GM19240 (cell line): ENCODE measurements at regions not wholly inside any gene's neighbourhood (a gene's known extent, or its start where the extent isn't known, plus 50 kb on each side); places are given as distances from the start of the nearest gene placed in this dataset.
"Not testable (repeated sequence)": the region's sequence is repeated elsewhere in the genome, so short reads cannot be mapped to it uniquely, and the experiment has no call there.

Experiments
- DNase-seq: peaks from one replicate; pipeline ENCODE4 v3.0.0; 2011; ENCODE audit warnings: low spot score; ENCODE audit not compliant: insufficient read length

DNA sequence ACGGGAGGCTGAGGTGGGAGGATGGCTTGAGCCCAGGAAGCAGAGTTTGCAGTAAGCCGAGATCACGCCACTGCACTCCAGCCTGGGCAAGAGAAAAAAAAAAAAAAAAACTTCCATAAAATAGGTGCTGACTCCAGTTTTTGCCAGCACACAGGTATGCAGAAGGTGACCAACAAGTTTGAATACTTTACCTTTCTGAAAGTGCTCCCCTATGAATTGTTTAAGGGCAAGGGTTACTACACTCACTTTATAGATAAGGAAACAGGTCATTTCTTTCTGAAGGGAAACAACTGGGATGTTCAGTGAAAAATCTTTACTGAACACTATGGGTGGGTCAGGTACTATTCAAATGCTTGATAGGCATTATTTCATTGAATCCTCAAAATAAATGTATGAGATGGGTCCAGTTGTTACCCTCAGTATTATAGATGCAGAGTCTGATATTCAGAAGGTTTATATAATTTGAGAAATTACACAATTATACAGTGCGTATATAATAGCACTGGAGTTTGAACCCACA is 538.5 kb downstream of the INSC start:
- no peak for DNase-seq

DNA sequence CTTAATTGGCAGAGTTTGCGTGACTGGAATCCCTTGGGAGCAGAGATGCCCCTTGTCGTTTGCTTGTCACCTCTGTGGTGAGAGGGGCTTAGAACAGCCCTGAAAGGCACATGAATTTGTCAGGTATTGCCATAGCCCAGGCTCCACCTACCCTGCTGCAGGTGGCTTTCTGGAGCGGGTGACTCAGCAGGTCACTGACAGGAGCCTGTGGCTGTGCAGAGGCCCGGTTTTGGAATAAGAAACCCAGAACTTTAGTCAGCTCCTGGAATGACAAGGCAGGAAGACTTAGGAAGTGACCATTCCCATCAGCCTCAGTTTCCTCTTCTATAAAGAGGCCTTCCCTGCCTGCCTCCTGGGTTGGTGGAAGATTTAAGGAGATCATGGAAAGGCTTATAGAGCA is 539.7 kb downstream of the INSC start:
- DNase-seq = no peak

DNA sequence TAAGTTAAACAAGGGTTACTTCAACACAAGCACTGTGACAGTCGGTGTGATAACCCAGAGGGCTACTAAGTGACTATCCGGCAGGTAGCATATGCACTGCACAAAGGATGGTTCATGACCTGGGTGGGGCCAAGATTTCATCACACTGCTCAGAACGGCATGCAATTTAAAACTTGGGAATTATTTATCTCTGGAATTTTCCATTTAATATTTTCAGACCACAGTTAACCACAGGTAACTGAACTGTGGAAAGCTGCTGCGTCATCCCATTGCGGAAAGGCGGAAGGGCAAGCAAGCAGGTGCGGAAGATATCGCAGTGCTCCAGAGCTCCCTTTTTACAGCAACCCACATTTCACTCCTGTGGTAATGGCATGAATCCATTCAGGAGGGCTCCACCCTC is 540.8 kb downstream of the INSC start:
- no peak for DNase-seq

DNA sequence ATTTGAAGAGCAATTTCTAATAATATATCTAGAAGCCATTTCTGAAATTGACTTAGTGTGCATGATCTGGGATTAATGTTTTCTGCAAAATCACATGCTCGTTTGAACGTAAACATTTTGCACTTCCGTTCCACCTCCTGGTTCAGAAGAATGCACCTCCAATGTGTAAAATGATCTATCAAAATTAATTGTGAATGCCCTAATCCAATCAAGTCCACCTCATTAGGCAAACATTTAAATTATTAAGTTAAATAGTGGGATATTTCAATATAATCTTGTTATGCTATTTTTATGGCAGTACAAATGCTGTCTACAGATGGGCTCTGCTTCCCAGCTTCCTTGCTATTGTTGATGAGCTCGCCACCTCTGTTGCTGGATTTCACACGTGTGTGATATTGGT is 542.5 kb downstream of the INSC start:
- no peak for DNase-seq

DNA sequence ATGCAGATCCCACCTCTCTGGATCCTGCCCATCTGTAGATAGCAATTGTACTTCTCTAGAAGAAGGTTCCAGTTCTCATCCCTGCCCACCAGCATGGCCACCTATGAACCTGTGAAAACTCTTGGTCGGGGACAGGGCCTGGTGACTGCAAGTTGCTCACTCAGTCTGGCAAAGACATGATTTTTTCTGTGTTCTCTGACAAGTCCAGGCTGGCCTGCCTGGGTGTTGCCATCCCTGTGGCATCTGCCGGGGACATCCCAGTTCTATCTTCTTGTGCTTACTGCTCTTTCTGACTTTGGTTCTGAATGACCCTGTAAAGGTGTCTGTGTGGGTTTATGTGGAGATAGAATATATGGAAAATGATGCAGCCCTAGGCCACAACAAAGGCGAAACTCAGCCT is 545.8 kb downstream of the INSC start:
- no peak for DNase-seq

DNA sequence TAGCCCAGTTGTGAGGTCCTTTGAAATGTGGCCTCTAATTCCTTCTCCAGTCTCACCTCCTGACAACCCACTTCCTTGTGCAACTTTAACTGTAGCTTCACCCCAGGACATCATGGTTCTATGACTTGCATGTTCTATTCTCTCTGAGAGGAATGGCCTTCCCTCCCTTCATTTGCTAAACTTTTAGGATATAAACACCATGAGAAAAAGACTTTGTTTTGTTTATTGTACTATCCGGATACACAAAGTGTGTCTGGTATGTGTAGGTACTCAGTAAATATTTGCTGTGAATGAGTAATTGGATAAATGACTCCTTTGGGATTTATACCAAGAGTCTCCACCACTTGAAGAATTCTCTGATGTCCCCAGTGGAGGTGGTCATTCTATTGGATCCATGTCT is 547.6 kb downstream of the INSC start:
- DNase-seq = no peak

DNA sequence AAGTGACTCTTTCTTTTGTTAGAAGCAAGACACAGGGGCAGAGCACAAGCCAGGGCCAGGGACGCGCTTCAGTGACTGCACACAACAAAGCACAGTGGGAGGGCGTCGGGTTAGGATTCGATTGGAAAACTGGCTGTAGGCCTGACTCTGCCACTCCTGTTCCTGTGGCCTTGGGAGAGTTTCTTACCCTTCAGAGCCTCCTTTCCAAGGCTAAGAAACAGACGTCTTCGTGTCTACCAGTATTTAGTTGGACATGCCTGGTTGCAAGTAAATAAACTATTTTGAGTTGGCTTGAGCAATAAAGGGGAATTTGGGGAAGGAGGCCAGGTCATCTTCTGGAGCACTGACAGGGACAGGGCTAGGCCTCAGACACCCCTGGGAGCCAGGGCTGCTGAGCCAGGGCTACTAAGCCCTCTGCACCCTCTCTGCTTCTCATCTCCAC is 549.1 kb downstream of the INSC start:
- DNase-seq = no peak

DNA sequence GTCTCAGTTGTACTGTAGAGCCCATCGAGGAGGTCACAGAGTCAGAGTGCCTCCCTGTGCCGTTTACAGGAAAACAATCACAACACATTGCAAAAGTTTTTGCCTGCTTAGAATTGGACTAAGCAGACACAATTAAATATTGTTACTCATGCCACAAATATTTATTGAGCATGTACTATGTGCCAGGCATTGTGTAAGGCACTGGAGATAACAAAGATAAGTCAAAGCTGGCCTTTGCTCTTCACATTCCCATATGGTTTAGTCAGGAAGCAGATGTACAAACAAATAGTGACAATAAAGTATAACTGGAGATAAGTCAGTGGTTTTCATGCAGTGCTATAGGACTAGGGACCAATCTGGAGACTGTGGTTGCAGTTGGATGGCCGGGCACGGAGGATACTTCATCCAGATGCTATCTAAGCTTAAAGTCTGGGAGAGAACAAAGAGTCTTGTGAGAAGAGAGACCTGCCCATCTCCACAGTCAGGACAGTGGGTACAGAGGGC is 550.7 kb downstream of the INSC start:
- no peak for DNase-seq

DNA sequence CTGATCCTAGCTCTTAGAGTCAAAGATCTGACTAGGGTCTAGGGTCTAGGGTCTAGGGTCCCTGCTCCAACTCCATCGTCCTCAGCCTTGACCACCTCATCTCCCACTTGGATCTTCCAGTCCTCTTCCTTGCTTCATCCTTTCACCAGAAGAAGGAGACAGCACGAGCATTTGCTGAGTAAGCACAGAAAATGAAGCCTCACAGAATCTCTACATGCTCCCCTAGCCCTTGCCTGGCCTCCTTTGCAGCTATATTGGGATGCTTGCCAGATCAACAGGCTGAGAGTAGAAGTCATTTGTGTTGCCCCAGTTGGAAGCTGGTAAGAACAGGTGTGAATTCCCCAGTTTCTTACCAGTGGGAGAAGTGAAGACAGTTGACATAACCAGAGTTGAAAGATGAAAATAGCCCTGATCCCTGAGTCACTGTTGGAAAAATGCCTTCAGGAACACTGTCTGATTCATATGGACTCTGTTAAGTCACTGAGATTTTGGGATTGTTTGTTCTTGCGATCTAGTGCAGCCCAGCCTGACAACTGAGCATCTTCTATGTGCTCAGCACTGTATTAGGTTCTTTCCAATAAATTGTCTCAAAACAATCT is 552.5 kb downstream of the INSC start:
- no peak for DNase-seq

DNA sequence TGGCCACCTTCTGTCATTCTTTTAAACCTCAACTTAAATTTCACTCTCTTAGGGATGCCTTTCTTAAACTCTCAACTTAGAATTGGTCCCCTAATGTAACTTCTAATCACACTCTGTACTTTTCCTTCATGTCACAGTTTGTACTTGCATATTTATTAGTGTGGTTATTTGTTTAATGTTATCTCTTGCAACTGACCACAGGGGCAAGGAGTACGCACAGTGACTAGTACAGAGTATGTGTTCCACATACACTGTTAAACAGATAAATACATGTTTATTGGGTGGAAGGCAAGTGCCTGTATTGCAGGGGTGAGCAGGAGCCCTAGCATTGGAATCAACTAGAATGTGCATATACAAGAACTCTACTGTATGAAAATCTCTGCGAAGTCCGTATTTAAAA is 554.0 kb downstream of the INSC start:
- no peak for DNase-seq

DNA sequence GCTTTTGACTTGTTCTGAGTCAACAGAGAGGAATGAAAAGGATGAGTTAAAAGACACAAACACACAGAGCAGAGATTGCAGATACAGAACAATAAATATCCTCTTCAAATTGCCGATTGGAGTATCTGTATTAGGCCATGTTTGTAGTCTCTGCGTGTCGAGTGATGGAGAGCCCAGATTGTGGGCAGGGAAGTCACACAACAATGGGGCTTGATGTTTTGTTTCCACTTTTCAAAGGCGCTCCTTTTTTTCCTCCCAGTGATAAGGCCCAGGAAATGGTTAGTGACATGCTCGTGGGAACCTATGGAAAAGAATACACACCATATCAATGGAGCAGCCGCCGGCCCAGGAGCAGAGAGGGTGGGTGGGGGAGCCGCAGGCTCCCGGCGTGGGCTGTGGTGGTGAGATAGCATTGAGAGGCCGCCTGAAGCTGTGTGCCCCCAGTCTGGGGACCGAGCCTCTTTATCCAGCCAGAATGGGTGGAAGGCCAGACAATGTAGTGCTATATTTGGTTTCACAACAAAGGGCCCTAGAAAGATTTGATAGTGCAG is 555.9 kb downstream of the INSC start:
- DNase-seq = no peak

DNA sequence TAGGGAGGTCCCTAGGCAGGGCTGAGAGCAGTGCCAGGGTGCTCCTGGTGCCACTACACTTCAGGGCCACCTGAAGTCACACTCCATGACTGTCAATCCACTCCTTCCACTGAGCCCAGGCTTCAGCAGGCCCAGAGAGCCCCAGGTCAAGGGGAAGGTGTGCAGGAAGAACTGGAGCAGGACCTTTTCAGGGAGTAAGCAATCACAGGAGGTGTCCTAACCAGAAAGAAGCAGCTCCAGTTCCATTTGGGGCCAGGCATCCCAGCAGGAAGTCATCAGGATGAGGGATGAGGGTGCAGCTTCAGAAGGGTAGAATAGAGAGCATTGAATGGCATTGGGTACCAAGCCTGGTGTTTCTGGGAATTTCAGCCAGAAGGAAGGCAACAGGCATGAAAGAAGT is 556.5 kb downstream of the INSC start:
- no peak for DNase-seq

DNA sequence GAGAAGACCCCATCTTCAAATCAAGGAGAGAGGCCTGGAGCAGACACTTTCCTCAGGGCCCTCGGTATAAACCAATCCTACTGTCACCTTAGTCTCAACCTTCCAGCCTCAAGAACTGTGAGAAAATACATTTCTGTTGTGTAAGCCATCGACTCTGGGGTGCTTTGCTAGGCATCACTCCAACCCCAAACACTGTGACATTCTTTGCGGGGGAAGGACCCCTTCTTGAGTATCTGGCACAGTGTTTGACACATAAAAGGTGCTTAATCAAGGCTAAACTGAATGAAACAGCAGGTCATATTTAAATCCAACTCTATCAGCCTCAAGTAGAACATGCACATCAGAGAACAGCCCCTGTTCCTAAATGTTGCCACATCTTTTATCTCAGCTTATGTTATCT is 558.1 kb downstream of the INSC start:
- no peak for DNase-seq

DNA sequence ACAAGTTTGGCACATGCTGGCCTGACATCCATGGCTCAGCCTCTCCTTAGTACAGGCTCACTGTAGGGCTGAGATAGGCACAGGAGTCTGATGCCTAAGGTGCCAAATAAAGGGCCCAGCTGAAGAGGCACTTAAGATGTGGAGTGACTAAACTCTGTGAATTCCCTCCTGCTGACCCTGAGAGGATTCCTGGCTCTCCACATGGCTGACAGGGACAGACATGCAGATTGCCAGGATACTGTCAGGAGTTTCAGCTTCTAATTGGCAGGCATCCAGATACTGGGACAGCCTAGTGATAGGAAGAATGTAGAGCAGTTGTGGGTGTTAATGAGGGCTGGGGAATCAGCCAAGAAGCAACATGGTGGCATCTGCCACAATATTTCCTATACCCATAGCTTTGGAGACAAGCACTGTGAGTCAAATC is 558.7 kb downstream of the INSC start:
- DNase-seq = no peak

DNA sequence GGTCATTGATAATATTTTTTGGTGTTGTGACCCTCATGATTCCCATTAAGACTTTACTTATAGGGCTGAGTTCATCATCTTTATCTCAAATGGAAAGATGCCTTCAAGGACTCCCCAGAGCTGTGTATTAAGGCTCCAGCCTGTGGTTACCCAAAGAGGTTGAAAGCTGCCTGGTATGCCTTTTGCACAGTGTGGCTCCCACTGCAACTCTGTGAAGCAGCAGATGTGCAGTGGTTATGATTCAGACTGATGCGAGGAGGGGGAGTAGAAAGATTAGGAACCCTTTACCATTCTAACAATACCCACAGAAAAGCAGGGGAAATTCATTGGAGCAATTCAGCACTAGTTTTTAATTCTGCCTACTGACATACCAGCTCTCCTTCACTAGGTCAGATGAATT is 560.0 kb downstream of the INSC start:
- DNase-seq = no peak

DNA sequence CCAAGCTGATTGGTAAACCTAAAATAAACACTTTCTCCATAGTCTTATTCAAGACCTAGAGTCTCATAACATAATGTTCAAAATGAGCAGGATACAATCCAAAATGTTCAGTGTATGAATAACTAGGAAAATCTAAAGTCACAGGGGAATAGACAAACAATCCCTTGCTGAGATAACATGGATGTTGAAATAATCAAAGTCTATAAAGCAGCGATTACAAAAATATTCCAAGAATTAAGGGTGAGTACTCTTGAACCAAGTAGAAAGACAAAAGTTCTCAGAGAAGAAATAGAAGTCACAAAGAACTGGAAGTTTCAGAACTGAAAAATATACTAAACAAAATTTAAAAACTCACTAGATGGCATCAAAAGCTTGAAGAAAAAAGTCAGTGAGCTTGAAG is 561.0 kb downstream of the INSC start:
- DNase-seq = no peak

DNA sequence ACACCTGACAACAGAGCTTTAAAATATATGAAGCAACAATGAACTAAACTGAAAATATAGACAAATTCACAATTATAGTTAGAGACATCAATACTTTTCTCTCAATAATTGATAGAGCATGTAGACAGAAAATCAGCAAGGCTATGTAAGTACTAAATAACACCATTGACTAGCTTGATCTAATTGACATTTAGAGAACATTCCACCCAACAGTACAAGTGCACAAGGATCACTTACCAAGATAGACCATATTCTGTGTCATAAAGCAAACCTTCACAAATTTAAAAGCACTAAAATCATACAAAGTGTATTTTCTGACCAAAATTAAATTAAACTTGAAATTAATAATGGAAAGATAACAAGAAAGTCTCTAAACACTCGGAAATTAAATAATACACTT is 562.5 kb downstream of the INSC start:
- no peak for DNase-seq

DNA sequence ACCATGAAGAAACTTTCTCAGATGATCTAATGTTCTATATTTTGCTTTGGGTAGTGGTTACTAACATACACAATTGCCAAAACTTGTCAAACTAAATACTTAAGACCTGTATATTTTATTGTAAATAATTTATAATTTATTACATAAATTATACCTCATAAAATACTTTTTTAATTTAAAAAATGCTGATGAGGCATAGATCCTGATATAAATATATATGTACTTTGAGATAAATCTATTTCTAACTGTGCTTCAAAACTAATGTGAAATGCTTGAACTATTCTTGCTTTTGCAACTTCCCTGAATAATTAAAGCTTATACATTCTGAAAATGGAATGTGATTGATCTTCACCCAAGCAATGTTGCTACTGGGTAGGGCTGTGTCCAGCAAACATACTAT is 568.8 kb downstream of the INSC start:
- no peak for DNase-seq

DNA sequence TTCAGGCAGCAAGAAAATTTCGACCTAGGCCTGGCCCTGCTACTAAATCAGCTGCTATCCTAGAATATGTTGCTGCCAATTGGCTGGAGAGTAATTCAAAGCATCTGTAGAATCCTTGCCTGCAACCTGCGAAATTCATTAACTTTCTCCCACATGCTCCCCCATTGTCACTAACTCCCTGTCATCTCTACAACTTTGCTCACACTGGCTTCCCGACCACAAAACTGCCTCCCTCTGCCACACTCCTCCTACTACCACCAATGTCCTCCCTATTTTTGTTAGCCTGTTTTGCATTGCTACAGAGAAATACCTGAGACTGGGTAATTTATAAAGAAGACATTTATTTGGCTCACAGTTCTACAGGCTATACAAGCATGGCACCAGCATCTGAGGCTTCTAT is 570.6 kb downstream of the INSC start:
- DNase-seq = no peak

DNA sequence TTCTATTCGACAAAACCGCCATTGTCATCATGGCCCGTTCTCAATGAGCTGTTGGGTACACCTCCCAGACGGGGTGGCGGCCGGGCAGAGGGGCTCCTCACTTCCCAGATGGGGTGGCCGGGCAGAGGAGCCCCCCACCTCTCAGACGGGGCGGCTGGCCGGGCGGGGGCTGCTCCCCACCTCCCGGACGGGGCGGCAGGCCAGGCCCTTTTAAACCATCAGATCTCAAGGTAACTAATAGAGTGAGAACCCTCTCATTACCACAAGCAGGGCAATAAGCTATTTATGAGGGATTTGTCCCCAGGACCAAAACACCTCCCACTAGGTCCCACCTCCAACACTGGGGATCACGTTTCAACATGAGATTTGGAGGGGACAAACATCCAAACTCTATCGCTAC is 571.5 kb downstream of the INSC start:
- DNase-seq = not testable (repeated sequence)

DNA sequence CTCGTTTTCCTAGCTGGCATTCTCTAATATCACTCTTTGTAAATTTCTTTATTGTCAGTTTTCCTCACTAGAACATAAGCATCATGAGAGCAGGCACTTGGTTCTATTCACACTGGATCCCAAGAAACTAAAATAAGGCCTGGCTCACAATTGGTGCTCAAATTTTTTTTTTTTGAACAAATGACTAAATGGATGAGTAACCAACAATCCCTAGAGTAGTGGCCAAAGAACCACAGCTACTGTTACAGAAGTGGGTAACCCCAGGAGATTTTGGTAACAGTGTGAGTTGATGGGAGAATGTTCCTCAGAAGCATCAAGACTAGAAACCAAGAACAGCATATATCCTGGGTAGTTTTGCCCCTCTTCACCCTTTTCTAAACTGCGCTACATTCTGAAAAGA is 572.6 kb downstream of the INSC start:
- no peak for DNase-seq

DNA sequence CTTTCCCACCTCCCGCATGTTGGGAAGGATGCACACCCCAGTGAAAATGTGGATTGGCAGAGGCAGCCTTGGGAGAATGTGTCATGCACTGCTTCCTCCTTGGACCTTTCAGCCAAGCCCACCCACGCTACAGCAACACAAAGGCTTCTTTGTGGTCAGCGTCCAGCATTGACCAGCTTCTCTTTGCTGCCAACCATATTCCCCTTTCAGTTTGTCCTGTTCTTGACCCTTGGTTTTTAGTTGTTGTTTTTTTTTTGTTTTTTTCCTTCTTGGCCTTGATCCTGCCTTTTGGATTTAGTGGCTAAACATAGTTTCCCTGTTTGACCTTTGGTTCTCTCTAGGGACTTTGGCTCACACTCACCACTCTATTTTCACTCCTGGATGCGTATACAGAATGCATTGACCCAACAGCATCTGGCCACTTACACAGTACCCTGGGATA is 573.6 kb downstream of the INSC start:
- no peak for DNase-seq

DNA sequence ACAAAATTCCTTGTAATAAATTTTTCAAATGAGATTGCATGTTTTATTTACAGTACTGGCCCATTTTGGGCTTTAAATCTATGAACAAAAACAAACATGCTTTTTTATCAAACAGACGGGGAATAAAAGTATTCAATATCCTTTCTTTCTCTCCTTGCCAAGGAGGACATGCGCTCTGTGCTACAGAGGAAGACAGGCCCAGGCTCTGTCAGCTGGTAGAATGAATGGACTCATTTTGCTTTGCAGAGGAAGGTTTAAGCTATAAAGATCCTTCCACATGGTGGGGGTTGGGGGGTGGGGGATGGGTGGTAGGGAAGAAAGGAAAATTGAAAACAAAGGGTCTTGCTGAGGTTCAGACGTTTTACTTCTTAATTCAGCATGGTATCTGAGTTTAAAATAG is 575.6 kb downstream of the INSC start:
- no peak for DNase-seq
